ENCODE measurements at regions not wholly inside any gene's neighbourhood (a gene's known extent, or its start where the extent isn't known, plus 50 kb on each side); places are given as distances from the start of the nearest gene placed in this dataset.

DNA sequence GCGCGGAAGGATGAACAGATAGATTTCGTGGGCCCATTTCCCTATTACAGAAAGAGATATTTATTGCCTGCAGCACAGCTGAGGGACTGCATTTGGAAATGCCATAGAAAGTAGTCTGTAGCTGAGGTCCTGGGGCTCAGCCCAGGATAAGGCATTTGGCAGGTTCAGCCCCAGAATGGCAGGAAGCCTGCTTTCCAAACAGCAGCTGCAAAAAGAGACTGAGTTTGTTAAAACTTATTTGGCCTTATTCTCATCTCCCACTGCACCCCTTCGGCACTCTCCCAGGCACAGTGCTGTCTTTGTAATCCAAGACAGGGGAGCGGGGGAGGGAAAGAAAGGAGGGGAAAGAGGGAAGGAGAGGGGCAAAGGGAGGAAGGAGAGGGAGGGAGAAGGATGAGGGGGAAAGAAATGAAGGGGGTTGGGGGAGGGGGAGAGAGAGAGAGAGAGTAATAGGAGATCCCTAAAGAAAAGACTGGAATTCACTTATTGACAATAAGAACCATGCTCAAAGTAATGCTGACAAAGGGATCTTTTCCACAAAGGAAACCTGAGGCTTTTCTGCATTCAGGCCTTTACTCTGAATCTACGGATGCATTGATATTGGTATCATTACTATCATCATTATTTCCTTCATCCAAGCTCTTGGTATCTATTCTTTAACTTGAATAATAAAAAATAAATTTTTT lies 94.0 kb upstream of the LRRN1 start:
- Histone ChIP-seq H2AFZ (ENCODE audit: low read depth, low read length) (no peak overlapping the region), H3K36me3 (ENCODE audit: control insufficient read depth, insufficient read depth, low read length) (no peaks in the 10 kb centered on the region), H3K27me3 (ENCODE audit: control insufficient read depth in 2 of 2, insufficient read depth in 2 of 2, low read length in 2 of 2) (no peaks in the 10 kb centered on the region), H3K9me3 (replicated peaks; ENCODE audit: control insufficient read depth, insufficient read depth, low read depth, low read length) (no peaks in the 10 kb centered on the region; the same call in 1 of the 2 replicates), H3K9me1 (ENCODE audit: control insufficient read depth, insufficient read depth, low read length) (no peaks in the 10 kb centered on the region), H3K9ac (ENCODE audit: insufficient read depth in 1 of 2, low read depth in 2 of 2, low read length in 2 of 2) (no peak overlapping the region), H3K4me1 (replicated peaks in 1 of 2; ENCODE audit: control insufficient read depth in 2 of 2, insufficient read depth in 2 of 2, low read length in 2 of 2) (no peaks in the 10 kb centered on the region), H3K27ac (ENCODE audit: extremely low read depth, low read depth, low read length) (no peak overlapping the region), H4K20me1 (replicated peaks; ENCODE audit: control insufficient read depth, insufficient read depth, low read length) (no peaks in the 10 kb centered on the region), H3K79me2 (ENCODE audit: control insufficient read depth, insufficient read depth, low read length) (no peaks in the 10 kb centered on the region), H3K4me3 (no peak overlapping the region), H3K4me2 (ENCODE audit: insufficient read depth, low read length) (no peak overlapping the region)
- ChIA-PET POLR2A (no interaction called here), CTCF (ENCODE audit: low intra/inter-chr PET ratio) (no interaction called here)
- in situ Hi-C loops (cut with MboI) (no loop called here), intact Hi-C loops (cut with micrococcal nuclease) (no loop called here)
- DNase-seq (ENCODE audit: extremely low read depth in 1 of 4, low spot score in 3 of 4) (no peak), FAIRE-seq (no peak), ATAC-seq (no peak)
- BruUV-seq (replicated peaks): no TSS peak
- WGBS (ENCODE audit: insufficient coverage, low coverage, missing lambda C conversion rate): 3% methylated on average over 6 of the region's 6 CpGs
- TF ChIP-seq RBM34 (IDR thresholded peaks at IDR 0.05; ENCODE audit: borderline replicate concordance, insufficient read depth, low read length): no peak
- TF ChIP-seq, protein P1, sequence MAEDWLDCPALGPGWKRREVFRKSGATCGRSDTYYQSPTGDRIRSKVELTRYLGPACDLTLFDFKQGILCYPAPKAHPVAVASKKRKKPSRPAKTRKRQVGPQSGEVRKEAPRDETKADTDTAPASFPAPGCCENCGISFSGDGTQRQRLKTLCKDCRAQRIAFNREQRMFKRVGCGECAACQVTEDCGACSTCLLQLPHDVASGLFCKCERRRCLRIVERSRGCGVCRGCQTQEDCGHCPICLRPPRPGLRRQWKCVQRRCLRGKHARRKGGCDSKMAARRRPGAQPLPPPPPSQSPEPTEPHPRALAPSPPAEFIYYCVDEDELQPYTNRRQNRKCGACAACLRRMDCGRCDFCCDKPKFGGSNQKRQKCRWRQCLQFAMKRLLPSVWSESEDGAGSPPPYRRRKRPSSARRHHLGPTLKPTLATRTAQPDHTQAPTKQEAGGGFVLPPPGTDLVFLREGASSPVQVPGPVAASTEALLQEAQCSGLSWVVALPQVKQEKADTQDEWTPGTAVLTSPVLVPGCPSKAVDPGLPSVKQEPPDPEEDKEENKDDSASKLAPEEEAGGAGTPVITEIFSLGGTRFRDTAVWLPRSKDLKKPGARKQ (CRISPR knock-in tag; IDR thresholded peaks at IDR 0.05): no peak
- TF ChIP-seq MECOM (CRISPR knock-in tag; IDR thresholded peaks at IDR 0.05): no peak
- no peak for TF ChIP-seq SP2 (IDR thresholded peaks at IDR 0.05; ENCODE audit: extremely low read depth, low read depth, low read length, poor library complexity, severe bottlenecking)
- TF ChIP-seq, protein P2, sequence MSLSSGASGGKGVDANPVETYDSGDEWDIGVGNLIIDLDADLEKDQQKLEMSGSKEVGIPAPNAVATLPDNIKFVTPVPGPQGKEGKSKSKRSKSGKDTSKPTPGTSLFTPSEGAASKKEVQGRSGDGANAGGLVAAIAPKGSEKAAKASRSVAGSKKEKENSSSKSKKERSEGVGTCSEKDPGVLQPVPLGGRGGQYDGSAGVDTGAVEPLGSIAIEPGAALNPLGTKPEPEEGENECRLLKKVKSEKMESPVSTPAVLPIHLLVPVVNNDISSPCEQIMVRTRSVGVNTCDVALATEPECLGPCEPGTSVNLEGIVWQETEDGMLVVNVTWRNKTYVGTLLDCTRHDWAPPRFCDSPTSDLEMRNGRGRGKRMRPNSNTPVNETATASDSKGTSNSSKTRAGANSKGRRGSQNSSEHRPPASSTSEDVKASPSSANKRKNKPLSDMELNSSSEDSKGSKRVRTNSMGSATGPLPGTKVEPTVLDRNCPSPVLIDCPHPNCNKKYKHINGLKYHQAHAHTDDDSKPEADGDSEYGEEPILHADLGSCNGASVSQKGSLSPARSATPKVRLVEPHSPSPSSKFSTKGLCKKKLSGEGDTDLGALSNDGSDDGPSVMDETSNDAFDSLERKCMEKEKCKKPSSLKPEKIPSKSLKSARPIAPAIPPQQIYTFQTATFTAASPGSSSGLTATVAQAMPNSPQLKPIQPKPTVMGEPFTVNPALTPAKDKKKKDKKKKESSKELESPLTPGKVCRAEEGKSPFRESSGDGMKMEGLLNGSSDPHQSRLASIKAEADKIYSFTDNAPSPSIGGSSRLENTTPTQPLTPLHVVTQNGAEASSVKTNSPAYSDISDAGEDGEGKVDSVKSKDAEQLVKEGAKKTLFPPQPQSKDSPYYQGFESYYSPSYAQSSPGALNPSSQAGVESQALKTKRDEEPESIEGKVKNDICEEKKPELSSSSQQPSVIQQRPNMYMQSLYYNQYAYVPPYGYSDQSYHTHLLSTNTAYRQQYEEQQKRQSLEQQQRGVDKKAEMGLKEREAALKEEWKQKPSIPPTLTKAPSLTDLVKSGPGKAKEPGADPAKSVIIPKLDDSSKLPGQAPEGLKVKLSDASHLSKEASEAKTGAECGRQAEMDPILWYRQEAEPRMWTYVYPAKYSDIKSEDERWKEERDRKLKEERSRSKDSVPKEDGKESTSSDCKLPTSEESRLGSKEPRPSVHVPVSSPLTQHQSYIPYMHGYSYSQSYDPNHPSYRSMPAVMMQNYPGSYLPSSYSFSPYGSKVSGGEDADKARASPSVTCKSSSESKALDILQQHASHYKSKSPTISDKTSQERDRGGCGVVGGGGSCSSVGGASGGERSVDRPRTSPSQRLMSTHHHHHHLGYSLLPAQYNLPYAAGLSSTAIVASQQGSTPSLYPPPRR (CRISPR knock-in tag; IDR thresholded peaks at IDR 0.05; ENCODE audit: borderline replicate concordance): no peak
- no peak for TF ChIP-seq RFX7 (CRISPR knock-in tag; IDR thresholded peaks at IDR 0.05)
- TF ChIP-seq, protein P3, sequence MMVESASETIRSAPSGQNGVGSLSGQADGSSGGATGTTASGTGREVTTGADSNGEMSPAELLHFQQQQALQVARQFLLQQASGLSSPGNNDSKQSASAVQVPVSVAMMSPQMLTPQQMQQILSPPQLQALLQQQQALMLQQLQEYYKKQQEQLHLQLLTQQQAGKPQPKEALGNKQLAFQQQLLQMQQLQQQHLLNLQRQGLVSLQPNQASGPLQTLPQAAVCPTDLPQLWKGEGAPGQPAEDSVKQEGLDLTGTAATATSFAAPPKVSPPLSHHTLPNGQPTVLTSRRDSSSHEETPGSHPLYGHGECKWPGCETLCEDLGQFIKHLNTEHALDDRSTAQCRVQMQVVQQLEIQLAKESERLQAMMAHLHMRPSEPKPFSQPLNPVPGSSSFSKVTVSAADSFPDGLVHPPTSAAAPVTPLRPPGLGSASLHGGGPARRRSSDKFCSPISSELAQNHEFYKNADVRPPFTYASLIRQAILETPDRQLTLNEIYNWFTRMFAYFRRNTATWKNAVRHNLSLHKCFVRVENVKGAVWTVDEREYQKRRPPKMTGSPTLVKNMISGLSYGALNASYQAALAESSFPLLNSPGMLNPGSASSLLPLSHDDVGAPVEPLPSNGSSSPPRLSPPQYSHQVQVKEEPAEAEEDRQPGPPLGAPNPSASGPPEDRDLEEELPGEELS (CRISPR knock-in tag; IDR thresholded peaks at IDR 0.05; ENCODE audit: borderline replicate concordance): no peak
- no peak for TF ChIP-seq PHF8 (IDR thresholded peaks at IDR 0.05; ENCODE audit: borderline replicate concordance, low read length)
- no peak for TF ChIP-seq ZNF175 (CRISPR knock-in tag; IDR thresholded peaks at IDR 0.05; ENCODE audit: low read depth)
- TF ChIP-seq SRSF3 (IDR thresholded peaks at IDR 0.05; ENCODE audit: insufficient read depth, low read length): no peak
- TF ChIP-seq HDGF (IDR thresholded peaks at IDR 0.05): no peak
- TF ChIP-seq, protein P4, sequence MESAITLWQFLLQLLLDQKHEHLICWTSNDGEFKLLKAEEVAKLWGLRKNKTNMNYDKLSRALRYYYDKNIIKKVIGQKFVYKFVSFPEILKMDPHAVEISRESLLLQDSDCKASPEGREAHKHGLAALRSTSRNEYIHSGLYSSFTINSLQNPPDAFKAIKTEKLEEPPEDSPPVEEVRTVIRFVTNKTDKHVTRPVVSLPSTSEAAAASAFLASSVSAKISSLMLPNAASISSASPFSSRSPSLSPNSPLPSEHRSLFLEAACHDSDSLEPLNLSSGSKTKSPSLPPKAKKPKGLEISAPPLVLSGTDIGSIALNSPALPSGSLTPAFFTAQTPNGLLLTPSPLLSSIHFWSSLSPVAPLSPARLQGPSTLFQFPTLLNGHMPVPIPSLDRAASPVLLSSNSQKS (CRISPR knock-in tag; IDR thresholded peaks at IDR 0.05): no peak

Data from K562 (cell line).